ENCODE measurements at regions not wholly inside any gene's neighbourhood (a gene's known extent, or its start where the extent isn't known, plus 50 kb on each side); places are given as distances from the start of the nearest gene placed in this dataset.

- H3K36me3 Mint-ChIP-seq (ENCODE audit: low read depth, unreplicated experiment) = no peaks in the 10 kb centered on the region
- no peaks in the 10 kb centered on the region for H3K4me1 Mint-ChIP-seq (ENCODE audit: unreplicated experiment)
- no peak for DNase-seq (ENCODE audit: low spot score)
- no peaks in the 10 kb centered on the region for H3K9me3 Mint-ChIP-seq (ENCODE audit: unreplicated experiment)
- H3K27ac Mint-ChIP-seq (ENCODE audit: unreplicated experiment) = no peak overlapping the region
- H3K4me3 Mint-ChIP-seq (ENCODE audit: unreplicated experiment) = no peak overlapping the region
- no peaks in the 10 kb centered on the region for H3K27me3 Mint-ChIP-seq (ENCODE audit: unreplicated experiment)
- TF ChIP-seq CTCF (IDR thresholded peaks at IDR 0.05; ENCODE audit: unreplicated experiment) = no peak
These were observed 198.1 kb downstream of the FZD1 start for GRCh38 chr7:91462316-91462715.

GRCh38 chr7:91463330-91463729, 199.1 kb downstream of the FZD1 start:
- Mint-ChIP-seq H3K27me3 (ENCODE audit: unreplicated experiment) (no peaks in the 10 kb centered on the region), H3K36me3 (ENCODE audit: low read depth, unreplicated experiment) (no peaks in the 10 kb centered on the region), H3K4me3 (ENCODE audit: unreplicated experiment) (no peak overlapping the region), H3K4me1 (ENCODE audit: unreplicated experiment) (no peaks in the 10 kb centered on the region), H3K9me3 (ENCODE audit: unreplicated experiment) (no peaks in the 10 kb centered on the region), H3K27ac (ENCODE audit: unreplicated experiment) (no peak overlapping the region)
- TF ChIP-seq CTCF (IDR thresholded peaks at IDR 0.05; ENCODE audit: unreplicated experiment) = no peak
- DNase-seq (ENCODE audit: low spot score) = no peak

DNA sequence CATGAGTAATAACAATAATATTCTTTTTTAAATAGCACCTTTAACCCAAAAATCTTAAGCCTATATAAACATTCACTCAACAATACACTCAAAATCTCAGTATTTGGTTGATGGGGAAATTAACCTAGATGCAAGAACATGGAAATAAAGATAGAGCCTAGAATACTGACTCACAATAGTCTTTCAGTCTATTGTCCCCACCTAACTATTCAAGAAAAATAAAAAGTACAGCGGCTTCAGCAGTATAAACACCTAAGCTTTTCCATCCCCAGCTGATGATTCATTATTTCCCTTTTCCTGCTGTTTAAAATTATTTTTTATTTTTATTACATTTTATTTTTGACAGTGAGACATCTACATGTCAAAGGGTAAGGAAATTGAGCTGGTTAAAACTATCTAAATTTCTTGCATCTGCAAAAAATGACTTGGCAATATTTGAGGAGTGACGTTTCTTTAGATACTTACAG, 201.4 kb downstream of the FZD1 start:
- Mint-ChIP-seq H3K27me3 (ENCODE audit: unreplicated experiment) (no peaks in the 10 kb centered on the region), H3K27ac (ENCODE audit: unreplicated experiment) (no peak overlapping the region), H3K36me3 (ENCODE audit: low read depth, unreplicated experiment) (no peaks in the 10 kb centered on the region), H3K9me3 (ENCODE audit: unreplicated experiment) (no peaks in the 10 kb centered on the region), H3K4me3 (ENCODE audit: unreplicated experiment) (no peak overlapping the region), H3K4me1 (ENCODE audit: unreplicated experiment) (no peaks in the 10 kb centered on the region)
- DNase-seq (ENCODE audit: low spot score) = no peak
- TF ChIP-seq CTCF (IDR thresholded peaks at IDR 0.05; ENCODE audit: unreplicated experiment) = no peak

GRCh38 chr7:91468256-91468655, 204.0 kb downstream of the FZD1 start:
- no peaks in the 10 kb centered on the region for H3K4me1 Mint-ChIP-seq (ENCODE audit: unreplicated experiment)
- TF ChIP-seq CTCF (IDR thresholded peaks at IDR 0.05; ENCODE audit: unreplicated experiment) = no peak
- H3K27me3 Mint-ChIP-seq (ENCODE audit: unreplicated experiment) = peaks cover 2% of the 10 kb centered on the region
- H3K36me3 Mint-ChIP-seq (ENCODE audit: low read depth, unreplicated experiment) = no peaks in the 10 kb centered on the region
- H3K9me3 Mint-ChIP-seq (ENCODE audit: unreplicated experiment) = no peaks in the 10 kb centered on the region
- H3K27ac Mint-ChIP-seq (ENCODE audit: unreplicated experiment) = no peak overlapping the region
- no peak overlapping the region for H3K4me3 Mint-ChIP-seq (ENCODE audit: unreplicated experiment)
- no peak for DNase-seq (ENCODE audit: low spot score)

GRCh38 chr7:91473619-91474018, 209.4 kb downstream of the FZD1 start:
- no peak for TF ChIP-seq CTCF (IDR thresholded peaks at IDR 0.05; ENCODE audit: unreplicated experiment)
- no peak for DNase-seq (ENCODE audit: low spot score)
- H3K27ac Mint-ChIP-seq (ENCODE audit: unreplicated experiment) = no peak overlapping the region
- no peaks in the 10 kb centered on the region for H3K36me3 Mint-ChIP-seq (ENCODE audit: low read depth, unreplicated experiment)
- peaks cover 4% of the 10 kb centered on the region for H3K27me3 Mint-ChIP-seq (ENCODE audit: unreplicated experiment)
- H3K9me3 Mint-ChIP-seq (ENCODE audit: unreplicated experiment) = no peaks in the 10 kb centered on the region
- H3K4me1 Mint-ChIP-seq (ENCODE audit: unreplicated experiment) = no peaks in the 10 kb centered on the region
- H3K4me3 Mint-ChIP-seq (ENCODE audit: unreplicated experiment) = no peak overlapping the region
